HG02870 (cell line): ENCODE measurements at regions not wholly inside any gene's neighbourhood (a gene's known extent, or its start where the extent isn't known, plus 50 kb on each side); places are given as distances from the start of the nearest gene placed in this dataset.

ENCODE experiments used
- ATAC-seq: cut with Tn5 transposase; IDR thresholded peaks from one replicate; pipeline ENCODE4 v1.9.1; 2021; ENCODE audit warnings: mild to moderate bottlenecking, moderate library complexity; ENCODE audit not compliant: unreplicated experiment

- ATAC-seq: no peak
Measured at GRCh38 chr2:21486445-21486844, 362.7 kb downstream of the TDRD15 start.

GRCh38 chr2:21489080-21489479 is 365.3 kb downstream of the TDRD15 start:
- no peak for ATAC-seq

GRCh38 chr2:21498016-21498415 is 374.2 kb downstream of the TDRD15 start:
- ATAC-seq: no peak

- no peak for ATAC-seq
Measured at GRCh38 chr2:21500401-21500945, 376.7 kb downstream of the TDRD15 start.

- no peak for ATAC-seq
Measured at GRCh38 chr2:21501376-21502027, 377.7 kb downstream of the TDRD15 start.

GRCh38 chr2:21515903-21516302 is 392.1 kb downstream of the TDRD15 start:
- ATAC-seq: no peak

- no peak for ATAC-seq
Measured at GRCh38 chr2:21519412-21519811, 395.6 kb downstream of the TDRD15 start.

- ATAC-seq: no peak
Measured at GRCh38 chr2:21519821-21520220, 396.1 kb downstream of the TDRD15 start.

GRCh38 chr2:21535826-21536225 is 412.1 kb downstream of the TDRD15 start:
- no peak for ATAC-seq

- ATAC-seq: no peak
Measured at GRCh38 chr2:21539685-21540084, 415.9 kb downstream of the TDRD15 start.

- no peak for ATAC-seq
Measured at GRCh38 chr2:21543630-21544029, 419.9 kb downstream of the TDRD15 start.

- no peak for ATAC-seq
Measured at GRCh38 chr2:21544392-21544791, 420.6 kb downstream of the TDRD15 start.

GRCh38 chr2:21552981-21553380 is 429.2 kb downstream of the TDRD15 start:
- no peak for ATAC-seq

- no peak for ATAC-seq
Measured at GRCh38 chr2:21559351-21559750, 435.6 kb downstream of the TDRD15 start.

- ATAC-seq: no peak
Measured at GRCh38 chr2:21561965-21562364, 438.2 kb downstream of the TDRD15 start.

GRCh38 chr2:21567395-21567794 is 443.6 kb downstream of the TDRD15 start:
- ATAC-seq: no peak

GRCh38 chr2:21571686-21572085 is 447.9 kb downstream of the TDRD15 start:
- no peak for ATAC-seq

GRCh38 chr2:21580391-21580790 is 456.6 kb downstream of the TDRD15 start:
- no peak for ATAC-seq

- no peak for ATAC-seq
Measured at GRCh38 chr2:21585881-21586280, 462.1 kb downstream of the TDRD15 start.

- no peak for ATAC-seq
Measured at GRCh38 chr2:21590026-21590690, 466.4 kb downstream of the TDRD15 start.

- ATAC-seq: no peak
Measured at GRCh38 chr2:21591926-21592325, 468.2 kb downstream of the TDRD15 start.

GRCh38 chr2:21599417-21599816 is 475.6 kb downstream of the TDRD15 start:
- no peak for ATAC-seq
